NCI-H146 treated with DMSO at 0.1 percent for 48 hours (cell line): ENCODE measurements at regions not wholly inside any gene's neighbourhood (a gene's known extent, or its start where the extent isn't known, plus 50 kb on each side); places are given as distances from the start of the nearest gene placed in this dataset.
"Not testable (repeated sequence)": the region's sequence is repeated elsewhere in the genome, so short reads cannot be mapped to it uniquely, and the experiment has no call there.

Experiments used
- DNase-seq: peaks from one replicate; lab custom pipeline; 2025; ENCODE audit not compliant: unreplicated experiment; lab: John Stamatoyannopoulos, UW

GRCh38 chr9:115397591-115398312, 279.8 kb upstream of the TNC start:
- DNase-seq, result no peak

GRCh38 chr9:115398313-115398650, 280.3 kb upstream of the TNC start:
- DNase-seq, result no peak

DNA sequence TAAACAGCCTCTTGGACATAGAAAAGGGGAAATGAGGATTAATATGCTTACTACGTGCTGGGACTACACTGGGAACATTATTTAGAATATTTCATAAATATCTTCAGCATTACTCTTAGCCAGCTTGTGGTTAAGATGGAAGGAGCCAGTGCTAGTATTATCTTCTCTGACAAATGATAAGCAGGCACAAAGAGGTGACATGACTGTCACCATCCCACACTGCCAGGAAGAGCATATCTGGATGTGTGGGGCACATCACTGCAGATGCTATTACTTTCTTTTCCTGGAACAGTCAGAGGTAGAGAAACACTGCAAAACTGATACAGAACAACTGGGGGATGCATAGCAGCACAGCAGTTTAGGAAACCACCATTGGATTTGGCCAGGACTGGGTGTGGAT, 281.0 kb upstream of the TNC start:
- DNase-seq, result no peak

- no peak for DNase-seq
Measured at GRCh38 chr9:115400796-115401195, 282.8 kb upstream of the TNC start.

DNA sequence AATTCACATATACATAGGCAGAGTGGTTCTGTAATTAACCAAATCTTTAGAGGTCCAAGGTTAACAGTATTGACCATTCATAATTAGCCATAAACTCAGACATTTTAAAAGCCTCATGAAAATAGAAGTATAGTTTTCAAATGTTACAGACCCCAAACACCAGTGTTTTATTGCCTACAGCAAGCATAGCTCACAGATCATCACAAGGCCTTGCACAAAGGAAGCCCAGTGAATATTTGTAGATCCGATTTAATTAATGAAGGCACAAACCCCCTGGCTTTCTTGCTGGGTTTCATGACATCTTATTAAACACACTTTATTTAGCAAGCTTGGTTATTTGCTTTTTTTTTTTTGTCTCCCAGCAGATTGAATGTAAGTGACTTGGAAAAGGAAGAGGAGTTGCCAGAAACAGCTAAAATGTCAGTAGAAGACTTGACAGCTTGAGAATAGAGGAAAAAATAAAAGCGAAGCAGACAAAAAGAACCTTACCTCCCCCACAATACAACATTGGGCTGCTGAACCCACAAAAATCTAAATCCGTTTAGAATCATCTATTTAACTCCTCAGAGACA, 283.9 kb upstream of the TNC start:
- DNase-seq, result no peak

DNA sequence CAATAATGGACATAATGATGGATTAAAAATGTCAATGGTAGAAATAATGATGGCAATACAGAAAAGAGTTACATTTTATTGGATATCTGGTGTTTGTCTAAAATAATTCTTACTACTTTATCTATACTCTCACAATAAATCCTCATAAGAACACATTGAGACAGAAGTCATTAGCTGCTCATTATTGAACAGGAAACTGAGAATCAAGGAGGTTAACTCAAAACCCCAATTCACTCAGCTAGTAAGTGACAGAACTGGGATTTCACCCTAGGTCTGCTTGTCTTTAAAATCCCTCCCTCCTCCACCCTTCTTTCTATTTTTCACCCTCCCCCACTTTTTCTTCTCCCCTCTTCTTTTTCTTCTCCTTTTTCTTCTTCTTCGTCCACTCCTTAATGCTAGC, 285.8 kb upstream of the TNC start:
- no peak for DNase-seq

DNA sequence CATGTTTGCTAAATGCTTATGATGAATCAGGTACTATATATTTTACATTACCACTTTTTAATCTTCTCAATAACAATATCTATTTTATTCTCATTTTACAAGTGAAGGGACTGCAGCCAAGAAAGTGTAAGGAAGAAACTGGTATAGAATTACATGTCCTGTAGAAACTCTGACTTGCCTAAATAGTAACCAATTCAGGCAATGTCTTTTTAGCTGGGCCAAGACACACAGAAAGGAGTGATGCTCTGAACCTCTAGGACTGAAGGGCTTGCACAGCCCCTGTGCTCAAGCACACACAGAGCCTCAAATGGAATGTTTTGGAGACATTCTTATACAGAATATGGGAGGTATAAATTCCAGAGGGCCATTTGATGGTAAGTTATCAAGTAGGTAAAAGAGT, 286.4 kb upstream of the TNC start:
- DNase-seq, result no peak

- DNase-seq, result no peak
Measured at GRCh38 chr9:115411516-115411915, 293.6 kb upstream of the TNC start.

GRCh38 chr9:115411993-115412452, 294.1 kb upstream of the TNC start:
- DNase-seq, result no peak

DNA sequence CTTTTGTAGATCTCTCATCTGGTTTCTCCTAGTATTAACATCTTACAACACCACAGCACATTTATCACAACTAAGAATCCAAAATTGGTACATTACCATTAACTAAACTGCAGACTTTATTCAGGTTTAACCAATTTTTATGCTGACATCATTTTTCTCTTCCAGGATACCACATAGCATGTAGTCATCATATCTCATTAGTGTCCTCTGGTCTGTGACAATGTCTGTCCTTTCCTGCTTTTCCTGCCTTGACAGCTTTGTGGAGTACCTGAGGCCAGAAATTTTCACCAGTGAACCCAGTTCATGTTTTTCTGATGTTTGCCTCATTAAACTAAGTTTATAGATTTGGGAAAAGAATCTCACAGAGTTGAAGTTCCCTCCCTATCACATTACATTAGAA, 294.7 kb upstream of the TNC start:
- DNase-seq, result no peak

DNA sequence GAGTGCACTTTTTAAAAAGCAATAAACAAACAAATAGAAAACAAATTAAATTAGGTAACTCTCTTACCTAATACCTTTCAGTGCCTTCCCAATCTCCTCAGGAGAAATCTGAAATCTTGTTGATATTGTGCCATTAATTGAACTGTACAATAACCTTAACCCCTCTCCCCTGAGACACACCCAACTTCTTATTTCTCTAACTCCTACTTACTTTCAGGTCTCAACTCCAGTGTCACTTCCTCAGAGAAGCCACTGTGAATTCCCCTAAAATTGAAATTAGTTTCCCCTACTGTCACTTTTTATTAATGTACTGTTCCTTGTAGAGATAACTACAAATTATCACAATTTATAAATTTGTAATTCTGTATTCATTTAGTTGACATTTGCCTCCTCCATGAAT, 295.3 kb upstream of the TNC start:
- DNase-seq, result no peak

DNA sequence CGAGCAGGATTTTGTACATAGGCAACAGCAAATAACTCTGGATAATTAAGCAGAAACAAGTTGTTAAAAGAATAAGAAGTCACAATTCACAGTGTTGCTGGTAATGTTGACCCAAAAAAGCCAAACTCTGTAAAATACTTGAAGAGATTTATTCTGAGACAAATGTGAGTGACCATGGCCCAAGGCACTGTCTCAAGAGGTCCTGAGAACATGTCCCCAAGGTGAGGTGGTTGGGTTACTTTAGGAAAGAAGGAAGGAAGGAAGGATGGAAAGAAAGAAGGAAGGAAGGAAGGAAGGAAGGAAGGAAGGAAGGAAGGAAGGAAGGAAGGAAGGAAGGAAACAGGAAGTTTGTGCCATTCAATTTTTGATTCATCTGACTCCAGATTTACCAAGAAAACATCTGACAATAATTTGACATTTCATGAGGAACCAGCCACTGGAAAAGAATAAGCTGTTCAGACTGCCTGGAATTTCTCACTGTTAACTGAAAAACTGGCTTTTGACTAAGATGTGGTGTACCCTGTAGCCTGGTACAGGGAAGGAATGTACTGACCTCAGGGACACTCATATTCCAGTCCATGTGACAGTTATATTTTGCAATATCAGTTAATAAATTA, 295.9 kb upstream of the TNC start:
- no peak for DNase-seq

DNA sequence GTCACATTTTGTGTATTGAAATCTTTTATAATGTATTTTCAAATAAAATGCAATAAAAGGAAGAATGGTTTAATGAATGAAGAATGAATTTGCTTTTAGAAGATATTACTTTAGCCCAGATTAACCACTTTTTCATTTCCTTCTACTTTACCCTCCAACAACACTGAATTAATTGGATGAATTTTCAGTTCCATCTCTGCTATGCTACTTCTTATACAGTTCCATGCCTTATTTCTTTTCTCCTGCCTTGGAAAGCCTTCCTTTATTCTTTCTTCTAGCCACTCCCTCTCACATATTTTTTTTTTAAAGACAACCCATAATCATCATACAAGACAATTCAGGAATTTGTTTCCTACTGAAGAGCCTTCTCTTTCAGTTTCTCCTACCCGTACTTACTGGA, 296.6 kb upstream of the TNC start:
- no peak for DNase-seq

GRCh38 chr9:115415450-115415849, 297.5 kb upstream of the TNC start:
- DNase-seq, result no peak

GRCh38 chr9:115416299-115416698, 298.3 kb upstream of the TNC start:
- no peak for DNase-seq

DNA sequence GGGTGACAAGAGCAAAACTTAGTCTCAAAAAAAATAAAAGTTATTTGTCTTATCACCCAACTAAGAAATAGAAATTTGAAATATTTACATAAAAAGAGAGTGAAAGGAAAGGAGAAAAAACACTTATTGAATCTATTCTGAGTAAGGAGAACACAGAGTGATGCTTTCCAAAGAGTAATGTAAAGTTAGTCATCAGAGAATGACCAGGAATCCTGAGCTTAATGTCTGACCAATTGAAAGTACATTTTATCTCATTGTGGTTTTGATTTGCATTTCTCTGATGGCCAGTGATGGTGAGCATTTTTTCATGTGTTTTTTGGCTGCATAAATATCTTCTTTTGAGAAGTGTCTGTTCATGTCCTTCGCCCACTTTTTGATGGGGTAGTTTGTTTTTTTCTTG, 300.2 kb upstream of the TNC start:
- not testable (repeated sequence) for DNase-seq

GRCh38 chr9:115422932-115423440, 305.0 kb upstream of the TNC start:
- DNase-seq, result no peak

- no peak for DNase-seq
Measured at GRCh38 chr9:115423646-115424045, 305.7 kb upstream of the TNC start.

DNA sequence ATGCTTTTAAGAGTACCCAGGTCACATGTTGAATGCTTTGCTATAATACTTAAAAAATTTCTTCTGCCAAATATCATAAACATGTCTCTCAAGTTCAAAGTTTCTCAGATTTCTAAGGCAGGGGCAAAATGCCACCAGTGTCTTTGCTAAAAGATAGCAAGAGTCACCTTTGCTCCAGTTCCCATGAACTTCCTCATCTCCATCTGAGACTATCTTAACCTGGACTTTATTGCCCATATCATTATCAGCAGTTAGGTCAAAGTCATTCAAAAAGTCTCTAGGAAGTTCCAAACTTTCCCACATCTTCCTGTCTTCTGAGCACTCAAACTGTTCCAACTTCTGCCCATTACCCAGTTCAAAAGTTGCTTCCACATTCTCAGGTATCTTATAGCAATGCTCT, 307.6 kb upstream of the TNC start:
- no peak for DNase-seq

DNA sequence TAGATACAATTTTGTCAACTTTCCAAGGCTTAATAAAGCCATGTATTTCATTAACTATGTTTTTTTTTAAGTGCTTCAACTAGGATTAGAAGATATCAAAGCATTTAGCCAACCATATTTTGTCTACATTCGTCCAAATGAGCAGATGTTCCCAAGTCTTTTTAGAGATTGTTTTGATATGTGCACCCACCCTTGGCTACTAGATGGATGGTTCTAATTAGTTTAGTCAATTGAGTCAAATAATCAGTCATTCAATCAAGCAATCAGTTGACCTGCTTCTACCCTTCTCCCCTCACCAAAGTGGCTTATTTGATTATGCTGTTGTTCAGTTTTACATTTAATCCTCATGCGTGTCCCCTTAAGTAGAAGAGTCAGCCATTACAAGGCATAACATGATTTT, 319.5 kb upstream of the TNC start:
- DNase-seq, result no peak

DNA sequence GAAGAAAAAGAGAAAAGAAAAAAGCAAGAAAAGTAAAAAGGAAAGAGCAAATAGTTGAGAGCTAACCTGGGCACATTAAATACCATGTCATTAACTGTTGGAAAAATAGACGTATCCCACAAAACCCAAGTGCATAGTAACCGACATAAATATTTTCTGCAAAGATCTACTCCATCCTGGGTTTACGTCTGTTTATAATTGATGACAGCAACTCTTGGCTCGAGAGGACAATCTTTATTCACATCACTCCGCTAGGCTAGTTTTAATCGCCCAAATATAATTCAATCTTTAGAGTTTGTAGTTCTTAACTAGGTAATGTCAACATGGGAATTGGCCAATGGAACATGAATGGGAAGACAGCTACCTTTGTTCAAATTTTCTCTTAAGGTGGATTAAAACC, 321.7 kb upstream of the TNC start:
- no peak for DNase-seq

DNA sequence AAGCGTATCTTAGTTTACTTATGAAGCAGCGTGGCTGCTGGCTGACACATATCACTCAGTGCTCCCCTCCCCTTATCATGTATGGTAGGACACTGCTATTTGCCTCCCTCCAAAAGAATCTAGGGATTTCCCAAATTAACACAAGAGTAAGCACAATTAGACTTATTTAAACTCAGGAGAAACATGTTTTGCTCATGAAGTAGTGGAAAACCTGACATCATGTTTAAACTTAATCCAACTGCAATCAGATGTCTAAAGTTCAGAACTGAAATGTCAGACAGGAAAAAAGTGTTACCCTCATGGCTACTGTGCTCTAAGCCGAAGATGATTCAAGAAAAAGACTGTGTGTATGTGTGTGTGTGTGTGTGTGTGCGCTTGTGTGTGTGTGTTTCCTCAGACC, 324.1 kb upstream of the TNC start:
- DNase-seq, result no peak

- no peak for DNase-seq
Measured at GRCh38 chr9:115443890-115444289, 325.9 kb upstream of the TNC start.
